Stimulated activated CD4-positive, alpha-beta T cell treated with anti-CD3 and anti-CD28 coated beads, Interleukin-12 subunit alpha, Interleukin-12 subunit beta, amount 100 ng/mL, for 4 hours (primary cell): ENCODE measurements at regions not wholly inside any gene's neighbourhood (a gene's known extent, or its start where the extent isn't known, plus 50 kb on each side); places are given as distances from the start of the nearest gene placed in this dataset.
"Not testable (repeated sequence)": the region's sequence is repeated elsewhere in the genome, so short reads cannot be mapped to it uniquely, and the experiment has no call there.

Experiments
- DNase-seq: peaks from one replicate; pipeline ENCODE4 v3.0.0-alpha.2; 2020

DNA sequence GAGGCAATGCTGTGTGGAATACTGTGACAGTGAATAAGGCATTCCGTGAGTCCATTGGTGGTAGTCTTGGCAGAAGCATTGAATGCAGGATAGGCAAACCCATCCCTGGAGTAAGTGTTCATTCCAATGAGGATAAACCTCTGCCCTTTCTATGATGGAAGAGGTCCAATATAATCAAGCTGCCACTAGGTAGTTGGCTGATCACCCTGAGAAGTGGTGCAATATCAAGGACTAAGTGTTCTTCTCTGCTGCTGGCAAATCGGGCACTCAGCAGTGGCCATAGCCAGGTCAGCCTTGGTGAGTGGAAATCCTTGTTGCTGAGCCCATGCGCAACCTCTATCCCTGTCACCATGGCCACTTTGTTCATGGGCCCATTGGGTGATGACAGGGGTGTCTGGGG lies 70.1 kb downstream of the FBXO4 start:
- DNase-seq: no peak

DNA sequence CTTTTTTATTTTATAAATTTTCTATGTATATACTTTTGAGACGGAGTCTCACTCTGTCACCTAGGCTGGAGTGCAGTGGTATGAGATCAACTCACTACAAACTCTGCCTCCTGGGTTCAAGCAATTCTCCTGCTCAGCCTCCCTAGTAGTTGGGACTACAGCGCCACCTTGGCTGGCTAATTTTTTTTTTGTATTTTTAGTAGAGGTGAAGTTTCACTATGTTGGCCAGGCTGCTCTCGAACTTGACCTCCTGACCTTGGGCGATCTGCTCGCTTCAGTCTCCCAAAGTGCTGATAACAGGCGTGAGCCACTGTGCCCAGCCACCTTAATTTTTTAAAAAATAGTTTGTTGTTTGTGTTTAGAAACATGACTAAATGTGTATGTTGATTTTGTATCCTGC lies 76.6 kb downstream of the FBXO4 start:
- DNase-seq: no peak

DNA sequence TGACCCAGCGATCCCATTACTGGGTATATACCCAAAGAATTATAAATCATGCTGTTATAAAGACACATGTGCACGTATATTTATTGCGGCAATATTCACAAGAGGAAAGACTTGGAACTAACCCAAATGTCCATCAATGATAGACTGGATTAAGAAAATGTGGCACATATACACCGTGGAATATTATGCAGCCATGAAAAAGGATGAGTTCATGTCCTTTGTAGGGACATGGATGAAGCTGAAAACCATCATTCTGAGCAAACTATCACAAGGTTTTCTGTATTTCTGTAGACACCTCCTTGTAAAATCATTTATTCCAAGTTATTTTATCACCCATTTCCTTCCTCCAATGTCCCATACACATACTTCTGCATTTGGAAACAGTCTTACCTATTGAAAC lies 78.8 kb downstream of the FBXO4 start:
- not testable (repeated sequence) for DNase-seq

DNA sequence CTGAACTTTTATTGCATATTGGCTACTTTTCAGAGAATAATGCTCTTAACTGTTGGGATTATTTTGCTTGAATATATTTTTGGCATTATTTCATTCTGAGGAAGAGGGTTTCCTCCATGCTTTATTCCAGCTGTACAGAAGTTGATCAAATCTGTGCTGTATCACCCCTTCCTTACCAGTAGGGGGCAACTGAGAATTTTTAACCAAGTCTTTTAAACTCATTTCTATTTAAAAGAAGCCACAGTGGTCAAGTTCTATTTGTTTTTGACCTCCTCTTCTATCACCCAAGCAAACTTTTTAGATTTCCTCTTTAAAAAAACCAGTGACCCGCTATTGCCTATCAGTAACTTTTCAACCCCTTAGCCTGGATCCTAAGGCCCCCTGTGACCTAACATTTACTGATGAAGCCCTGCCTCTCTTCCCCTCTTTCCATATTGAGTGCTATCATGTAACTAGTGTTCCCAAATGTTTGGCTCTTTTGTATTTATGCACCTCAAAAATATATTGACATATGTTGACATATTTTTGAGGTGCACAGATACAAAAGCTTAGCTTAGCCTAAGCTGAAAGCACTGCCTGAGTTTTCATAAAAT lies 80.6 kb downstream of the FBXO4 start:
- DNase-seq: no peak

DNA sequence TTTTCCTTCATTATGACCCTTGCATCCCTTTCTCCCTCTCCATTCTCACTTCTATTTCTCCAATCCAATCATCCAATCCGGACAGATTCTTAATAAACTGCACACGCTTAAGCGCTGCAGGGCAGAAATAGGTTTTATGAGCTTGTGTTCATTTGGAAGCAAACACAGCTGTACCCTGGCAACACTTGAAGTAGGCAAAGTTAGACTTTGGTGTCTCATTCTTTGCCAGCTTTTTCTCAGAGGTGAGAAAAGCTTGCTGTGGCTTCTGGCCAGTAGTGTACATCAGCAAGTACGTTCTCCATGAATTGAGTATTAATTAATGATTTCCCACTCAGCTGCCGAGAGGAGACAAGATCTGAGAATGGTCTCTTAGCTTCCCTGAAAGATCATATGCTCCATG lies 88.5 kb downstream of the FBXO4 start:
- DNase-seq: no peak

DNA sequence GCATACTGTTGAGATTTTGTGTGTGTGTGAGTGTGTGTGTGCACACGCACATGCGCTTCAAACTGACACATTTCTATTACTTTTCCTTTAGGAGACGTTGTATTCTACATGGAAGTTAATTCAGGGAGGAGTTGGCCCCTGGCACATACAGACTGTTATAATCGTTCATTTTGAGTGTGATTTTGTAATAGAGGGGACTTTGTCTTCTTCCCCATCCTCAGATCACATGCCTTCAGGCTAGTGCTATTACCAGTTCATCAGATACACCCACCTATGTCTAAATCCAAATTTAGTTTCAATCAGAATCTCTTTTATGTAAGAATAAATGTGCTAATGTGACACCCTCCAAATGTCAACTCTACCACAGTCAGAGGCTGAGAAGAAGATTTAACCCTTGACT lies 90.2 kb downstream of the FBXO4 start:
- DNase-seq: no peak

DNA sequence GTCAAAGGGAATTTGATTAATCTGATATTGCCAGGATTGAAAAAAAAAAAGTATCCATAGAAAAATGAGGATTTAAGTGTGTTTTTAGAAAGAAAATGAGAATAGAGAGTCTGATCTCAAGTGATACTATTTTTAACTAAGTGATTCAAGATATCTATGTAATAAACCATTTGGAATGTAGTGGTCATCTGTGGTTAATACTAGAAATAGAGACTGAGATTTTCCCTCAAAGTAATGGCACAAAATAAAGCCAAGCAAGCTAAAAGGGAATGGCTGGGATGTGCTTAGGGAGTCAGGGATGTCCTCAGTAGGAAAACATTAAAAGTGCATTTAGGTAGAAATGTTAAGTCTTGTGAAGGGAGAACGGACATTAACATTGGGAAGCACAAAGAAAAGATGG lies 90.6 kb downstream of the FBXO4 start:
- DNase-seq: no peak

DNA sequence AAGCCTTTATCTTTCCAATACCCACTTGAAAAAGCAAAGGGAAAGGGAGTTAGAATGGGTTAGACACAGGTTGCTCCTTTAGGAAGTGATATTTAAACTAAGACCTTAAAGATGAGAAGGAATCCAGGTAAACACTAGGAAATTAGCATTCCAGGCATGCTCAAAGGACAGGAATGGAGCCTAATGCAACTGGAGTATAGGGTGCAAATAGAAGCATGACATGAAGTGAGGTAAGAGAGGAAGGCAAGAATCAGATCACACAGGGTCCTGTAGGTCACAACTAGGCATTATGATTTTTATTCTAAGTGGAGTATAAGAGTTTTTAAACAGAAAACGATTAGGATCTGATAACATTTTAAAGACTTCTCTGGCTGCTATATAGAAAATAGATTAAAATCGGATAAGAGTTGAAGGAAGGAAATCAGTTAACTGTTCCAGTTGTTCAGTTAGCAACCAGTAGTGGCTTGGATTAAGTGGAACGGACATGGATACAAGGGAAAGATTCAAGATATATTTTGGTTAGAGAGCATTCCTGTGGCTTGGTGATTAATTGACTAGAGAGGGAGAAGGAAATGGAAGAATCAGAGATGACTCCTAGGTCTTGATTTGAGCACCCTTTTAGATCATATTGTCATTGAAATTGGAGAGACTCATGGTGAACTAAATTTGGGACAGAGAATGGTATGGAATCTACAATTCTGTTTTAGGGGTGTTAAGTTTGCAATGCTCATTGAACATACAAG lies 95.9 kb downstream of the FBXO4 start:
- DNase-seq: no peak

DNA sequence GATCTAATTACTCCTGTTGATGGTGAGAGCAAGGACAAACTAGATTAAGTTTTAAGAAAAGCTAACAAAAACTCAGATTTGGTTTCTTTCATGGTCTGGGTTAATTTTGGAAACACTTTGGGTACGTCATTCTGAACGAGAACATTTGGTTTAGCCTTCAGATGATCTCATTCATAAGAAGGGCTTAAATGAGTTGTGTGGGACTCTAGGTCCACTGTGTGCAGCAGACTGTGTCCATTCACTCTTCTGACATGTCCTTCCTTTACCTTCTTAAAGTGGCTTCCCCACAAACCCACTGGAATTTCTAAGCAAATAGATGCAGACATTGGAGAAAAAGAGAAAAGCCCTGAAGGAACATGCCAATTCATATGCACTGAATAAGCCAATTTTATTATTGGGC lies 96.8 kb downstream of the FBXO4 start:
- no peak for DNase-seq

DNA sequence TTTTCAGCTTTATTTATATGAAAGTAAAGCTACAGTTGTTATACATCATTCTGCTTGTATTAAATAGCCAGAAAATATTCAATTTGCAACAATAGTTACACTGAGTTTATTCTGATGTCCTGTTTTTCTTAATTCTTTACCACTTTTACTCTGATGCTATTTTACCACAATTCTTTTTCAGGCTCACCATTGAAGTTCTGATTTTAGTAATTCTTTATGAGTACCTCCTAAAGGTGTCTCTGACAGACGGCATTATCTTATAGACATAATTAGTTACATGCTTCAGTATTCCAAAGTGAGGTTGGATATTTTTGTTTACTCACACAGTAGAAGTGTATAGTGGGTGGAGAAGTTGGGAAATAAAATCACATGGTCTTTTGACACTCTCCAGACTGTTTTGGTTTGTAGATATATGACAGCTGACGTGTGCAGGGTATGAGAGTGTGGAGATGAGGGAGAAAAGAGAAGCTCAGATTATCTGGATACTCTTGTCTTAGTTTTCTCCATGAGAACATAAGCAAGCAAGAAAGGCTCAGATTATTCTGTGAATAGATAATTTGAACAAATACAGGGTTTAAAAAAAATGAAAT lies 97.4 kb downstream of the FBXO4 start:
- no peak for DNase-seq

DNA sequence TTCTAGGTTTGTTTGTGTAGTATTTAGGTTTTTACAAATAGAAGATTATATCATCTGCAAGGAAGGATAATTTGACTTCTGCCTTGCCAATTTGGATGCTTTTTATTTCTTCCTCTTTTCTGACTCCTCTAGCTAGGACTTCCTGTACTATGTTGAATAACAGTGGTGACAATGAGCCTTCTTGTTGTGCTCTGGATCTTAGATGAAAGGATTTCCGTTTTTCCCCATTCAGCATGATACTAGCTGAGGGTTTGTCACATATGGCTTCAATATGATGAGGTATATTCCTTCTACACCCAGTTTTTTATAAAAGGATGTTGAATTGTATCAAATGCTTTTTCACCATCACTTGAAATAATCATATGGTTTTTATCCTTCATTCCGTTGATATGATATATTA lies 101.4 kb downstream of the FBXO4 start:
- DNase-seq: no peak

DNA sequence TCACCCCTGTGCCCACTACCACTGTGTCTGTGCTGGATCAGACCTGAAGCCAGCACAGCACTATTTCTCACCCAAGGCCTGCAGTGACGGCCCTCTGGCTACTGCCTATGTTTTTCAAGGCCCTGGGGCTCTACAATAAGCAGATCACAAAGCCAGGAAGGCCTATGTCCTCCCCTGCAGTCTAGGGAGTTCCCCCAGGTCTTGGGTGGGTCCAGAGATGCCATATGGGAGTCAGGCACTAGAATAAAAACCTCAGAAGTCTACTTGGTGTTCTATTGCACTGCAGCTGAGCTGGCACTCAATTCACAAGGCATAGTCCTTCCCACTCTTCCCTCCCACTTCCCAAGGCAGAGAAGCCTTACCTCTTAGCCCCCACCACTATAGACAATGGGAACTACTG lies 107.1 kb downstream of the FBXO4 start:
- DNase-seq: no peak

DNA sequence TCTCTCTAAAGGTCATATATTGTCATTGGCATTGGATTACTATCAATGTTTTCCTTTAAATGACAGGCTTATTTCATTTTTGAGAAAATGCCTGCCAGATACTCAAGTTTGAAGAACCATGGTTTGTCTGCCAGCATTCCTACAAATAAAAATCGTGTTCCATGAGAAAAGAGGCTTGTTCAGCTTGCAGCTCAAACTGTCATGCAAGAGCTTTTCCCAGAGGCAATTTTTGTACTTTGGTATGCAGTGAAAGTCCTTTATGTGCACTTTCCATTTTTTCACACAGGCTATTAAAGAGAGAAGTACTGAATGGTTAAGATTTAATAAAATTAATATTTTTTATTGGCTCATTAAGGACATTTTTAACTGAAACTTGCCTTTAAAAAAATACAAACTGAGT lies 110.4 kb downstream of the FBXO4 start:
- DNase-seq: no peak

DNA sequence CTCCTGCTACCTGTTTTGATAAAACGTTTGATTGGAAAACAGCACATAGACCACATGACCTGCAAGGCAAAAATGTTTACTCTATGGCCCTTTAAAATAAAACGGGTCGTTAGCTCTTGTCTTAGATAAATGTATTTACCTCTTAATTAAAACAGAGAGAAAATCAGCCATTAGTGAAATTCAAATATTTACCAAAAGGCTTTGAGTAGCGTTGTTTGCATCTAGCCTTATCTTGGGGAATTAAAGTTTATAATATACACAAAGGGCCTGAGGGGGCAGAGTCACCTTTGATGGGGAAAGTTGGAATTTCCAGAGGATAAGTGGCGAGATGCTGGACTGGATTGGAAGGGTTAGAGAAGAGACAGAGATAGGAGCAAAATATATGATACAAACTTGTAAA lies 111.3 kb downstream of the FBXO4 start:
- DNase-seq: no peak

DNA sequence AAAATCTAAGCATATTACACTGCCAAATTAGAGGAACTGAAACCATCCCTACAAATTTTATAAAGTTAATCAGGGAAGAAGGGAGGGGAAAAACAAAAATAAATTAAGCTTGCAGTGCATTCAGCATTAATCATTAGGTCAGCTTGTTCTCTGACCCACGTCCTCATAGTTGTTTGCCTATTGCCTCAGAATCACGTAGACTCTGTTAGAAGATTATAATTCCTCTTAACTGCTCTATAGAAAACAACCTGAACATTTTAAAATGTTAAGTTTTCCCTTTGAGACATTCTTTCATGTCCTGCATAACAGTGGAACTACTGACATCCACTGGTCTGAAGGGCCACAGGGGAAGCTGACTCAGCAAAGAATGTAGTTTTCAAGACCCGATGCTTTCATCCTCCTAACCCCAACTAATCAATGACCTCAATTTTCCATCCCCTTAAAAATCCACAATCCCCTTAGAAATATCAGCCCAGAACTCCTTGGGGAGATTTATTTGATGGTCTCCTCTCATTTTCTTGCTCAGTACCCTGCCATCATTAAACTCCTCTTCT lies 112.4 kb downstream of the FBXO4 start:
- DNase-seq: no peak

DNA sequence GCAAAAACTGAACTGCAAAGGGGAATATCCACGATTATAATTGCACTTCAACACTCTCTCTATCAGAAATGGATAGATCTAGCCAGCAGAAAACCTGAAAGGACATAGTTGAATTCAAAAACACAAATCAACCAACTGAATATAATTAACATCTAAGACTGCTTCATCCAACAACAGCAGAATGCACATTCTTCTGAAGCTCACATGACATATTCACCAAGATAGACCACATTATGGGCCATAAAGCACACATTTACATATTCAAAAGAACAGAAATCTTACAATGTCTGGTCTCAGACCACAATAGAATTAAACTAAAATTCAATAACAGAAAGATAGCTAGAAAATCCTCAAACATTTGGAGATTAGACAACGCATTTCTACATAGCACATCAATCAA lies 118.3 kb downstream of the FBXO4 start:
- no peak for DNase-seq

DNA sequence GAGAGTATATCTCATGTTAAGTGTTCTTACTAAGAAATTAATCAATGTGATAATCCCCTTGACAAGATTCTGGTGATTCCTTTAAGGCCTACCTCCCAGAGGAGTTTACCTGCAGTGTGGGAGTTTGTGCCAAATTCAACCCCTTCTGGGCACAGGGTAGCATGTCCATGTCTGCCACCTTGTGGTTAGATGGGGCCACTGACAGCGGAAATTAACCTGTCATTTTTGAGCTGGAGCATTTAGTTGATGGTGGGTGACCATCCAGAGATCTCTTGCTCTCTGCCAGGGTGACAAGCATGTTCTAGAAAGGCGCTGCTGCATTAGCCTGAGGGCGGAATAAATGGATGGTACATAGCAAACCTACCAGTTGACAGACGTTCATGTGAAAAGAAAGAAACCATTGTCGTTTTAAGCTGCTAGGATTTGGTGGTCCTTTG lies 132.2 kb downstream of the FBXO4 start:
- DNase-seq: peak; percentile 21

DNA sequence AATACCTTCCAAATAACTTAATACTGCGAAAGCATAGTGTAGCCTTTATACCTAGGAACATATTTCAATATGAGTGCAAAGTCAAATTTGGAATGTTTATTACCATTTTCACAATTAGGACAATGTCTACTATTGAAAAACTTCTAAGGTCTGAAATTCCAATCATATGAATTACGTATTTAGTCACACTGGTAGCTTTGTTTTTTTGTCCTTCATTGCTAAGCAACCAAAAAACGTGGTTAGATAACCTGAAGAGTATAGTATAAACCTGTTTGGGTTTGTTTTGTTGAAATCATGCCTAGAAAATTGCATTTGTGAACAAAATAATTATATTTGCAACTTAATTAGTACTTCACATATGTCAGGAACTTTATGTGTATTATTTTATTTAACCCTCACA lies 134.2 kb downstream of the FBXO4 start:
- DNase-seq: no peak

DNA sequence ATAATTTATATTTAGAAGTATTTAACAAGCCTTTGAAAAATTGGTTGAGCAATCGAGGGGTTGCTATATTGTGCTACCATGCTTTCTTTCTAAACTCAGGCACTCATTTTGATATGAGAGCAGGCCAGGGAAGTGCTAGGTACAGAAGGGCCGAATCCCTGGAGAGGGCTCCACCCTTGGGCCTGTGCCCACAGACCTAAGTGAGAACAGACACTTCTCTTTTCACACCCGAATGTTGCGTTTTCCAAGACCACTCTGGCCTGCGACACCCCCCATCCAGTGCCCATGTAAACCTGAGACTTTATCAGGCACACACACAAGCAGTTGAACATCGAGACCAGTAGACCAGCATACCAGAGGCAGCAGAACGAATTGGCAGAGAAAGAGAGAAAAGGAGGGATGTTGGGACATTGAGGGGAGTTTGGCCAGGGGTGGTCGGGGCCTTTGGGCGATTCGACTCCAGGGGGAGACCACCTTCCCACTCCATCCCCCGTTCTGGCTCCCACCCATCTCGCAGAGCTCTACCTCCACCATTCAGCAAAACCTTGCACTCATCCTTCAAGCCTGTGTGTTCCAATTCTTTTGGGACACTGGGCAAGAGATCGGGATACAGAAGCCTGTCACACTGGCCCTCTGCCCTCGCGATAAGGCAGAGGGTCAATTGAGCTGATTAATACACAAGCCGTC lies 134.8 kb downstream of the FBXO4 start:
- DNase-seq: no peak

DNA sequence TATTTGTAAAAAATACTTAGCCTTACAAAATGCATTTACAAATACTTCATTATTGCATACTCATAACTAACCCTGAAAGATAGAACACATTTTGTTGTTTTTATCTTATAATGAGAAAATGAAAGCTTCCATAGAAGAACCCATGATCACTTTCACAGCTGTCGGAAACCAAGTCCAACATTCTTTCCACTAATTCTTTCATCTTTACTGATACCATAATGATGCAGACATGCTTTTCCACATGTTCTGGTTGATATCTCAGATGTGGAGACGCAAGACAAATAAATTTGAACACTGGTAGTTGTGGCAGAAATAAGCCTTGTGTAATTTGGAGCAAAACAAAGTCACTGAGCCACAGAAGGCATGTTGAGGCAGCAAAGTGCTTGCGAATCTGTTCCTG lies 136.0 kb downstream of the FBXO4 start:
- DNase-seq: no peak

DNA sequence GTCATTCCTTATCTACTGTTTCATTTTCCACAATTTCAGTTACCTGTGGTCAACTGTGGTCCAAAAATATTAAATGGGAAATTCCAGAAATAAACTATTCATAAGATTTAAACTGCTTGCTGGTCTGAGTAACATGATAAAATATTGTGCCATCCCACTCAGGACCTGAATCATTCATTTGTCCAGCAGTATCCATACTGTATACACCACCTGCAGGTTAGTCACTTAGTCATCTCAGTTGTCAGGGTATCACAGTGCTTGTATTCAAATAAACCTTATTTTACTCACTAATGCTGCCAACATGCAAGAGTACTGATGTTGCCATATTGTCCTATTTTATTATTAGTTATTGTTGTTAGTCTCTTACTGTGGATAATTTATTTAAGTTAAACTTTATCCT lies 139.7 kb downstream of the FBXO4 start:
- DNase-seq: no peak

DNA sequence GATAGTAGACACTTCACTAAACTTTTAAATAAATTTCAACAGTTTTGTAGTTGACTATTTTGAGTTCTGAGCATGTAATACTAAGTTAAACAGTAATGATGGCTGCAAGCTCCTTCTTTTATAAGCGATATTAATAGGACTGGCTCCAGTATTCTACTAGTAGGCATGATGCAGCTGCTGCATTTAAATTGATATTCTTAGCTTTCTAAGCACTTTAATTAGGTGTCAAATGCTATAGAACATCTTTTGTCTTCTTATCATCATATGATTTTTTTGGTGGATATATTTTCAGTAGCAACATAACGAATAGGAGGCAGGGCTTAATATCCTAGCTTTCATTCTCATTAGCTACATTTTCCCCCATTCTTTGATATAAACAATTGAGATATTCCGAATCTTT lies 141.1 kb downstream of the FBXO4 start:
- DNase-seq: no peak

DNA sequence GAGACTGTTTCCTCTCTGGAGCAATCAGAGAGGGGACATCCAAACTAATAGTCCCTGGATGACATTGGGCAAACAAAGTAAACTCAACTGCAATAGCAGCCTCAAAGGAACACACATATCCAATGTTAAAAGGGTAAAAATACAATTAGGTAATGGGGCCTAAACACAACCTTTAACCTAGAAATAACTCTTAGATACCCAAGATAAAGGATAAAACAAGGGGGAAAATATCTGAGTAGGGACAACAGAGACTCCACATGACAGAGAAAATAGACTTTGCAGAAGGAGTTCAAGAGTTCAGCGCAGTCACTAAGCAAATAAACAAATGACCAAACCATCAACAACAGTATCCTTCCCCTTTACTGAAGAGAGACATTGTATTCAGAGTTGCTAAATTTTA lies 149.3 kb downstream of the FBXO4 start:
- DNase-seq: no peak

DNA sequence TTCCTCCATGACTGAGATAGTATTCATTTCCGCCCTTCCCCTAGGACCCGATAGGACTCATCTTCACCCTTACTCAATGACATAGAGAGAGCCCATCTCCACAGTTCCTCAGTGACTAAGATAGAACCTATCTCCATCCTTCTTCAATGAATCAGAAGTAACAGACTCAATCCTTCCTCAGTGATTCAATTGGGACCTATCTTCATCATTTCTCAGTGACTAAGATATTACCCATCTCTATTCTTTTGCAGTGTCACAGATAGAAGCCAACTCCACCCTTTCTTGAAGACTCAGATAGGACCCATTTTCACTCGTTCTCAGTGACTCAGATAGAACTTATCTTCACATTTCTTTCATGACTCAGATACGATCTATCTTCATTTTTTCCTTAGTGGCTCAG lies 164.6 kb downstream of the FBXO4 start:
- no peak for DNase-seq
